LNCAP (cell line): ENCODE measurements at regions not wholly inside any gene's neighbourhood (a gene's known extent, or its start where the extent isn't known, plus 50 kb on each side); places are given as distances from the start of the nearest gene placed in this dataset.

ENCODE experiments used
- TF ChIP-seq, protein P1 (sequence below): fragments of 450-650 bp; IDR thresholded peaks from 2 replicates; pipeline ENCODE4 v1.5.1; 2017; ENCODE audit warnings: mild to moderate bottlenecking

DNA sequence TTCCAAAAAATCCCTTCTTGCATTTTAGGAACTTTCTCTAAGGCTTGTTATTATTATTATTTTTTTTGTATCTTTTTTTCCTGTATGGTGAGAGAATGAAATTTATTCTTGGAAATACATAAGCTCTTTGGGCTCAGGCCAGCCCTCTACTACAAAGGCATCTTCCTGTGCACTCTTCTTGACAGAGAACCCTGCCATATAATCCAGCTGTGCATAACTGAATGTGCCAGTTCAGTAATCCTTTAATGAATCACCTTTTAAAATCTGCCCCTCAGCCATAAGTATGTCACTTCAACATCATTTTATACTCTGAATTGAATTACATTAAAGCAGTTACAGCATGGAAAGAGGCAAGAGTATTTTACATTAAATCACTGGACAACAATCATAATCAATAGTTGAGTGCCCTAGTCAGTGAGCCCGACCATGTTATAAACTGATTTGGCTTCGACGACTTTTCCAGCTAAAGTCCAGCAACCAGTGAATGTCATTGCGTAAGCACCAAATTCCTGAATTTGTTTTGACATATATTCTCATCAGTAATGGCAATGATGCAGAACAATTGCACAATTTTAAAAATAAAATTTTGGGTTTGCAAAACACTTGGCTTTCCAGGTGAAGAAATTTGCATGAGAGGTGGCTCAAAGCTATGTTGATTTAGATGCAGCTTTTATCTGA is 59.2 kb upstream of the KCNK2 start:
- TF ChIP-seq, protein P1, sequence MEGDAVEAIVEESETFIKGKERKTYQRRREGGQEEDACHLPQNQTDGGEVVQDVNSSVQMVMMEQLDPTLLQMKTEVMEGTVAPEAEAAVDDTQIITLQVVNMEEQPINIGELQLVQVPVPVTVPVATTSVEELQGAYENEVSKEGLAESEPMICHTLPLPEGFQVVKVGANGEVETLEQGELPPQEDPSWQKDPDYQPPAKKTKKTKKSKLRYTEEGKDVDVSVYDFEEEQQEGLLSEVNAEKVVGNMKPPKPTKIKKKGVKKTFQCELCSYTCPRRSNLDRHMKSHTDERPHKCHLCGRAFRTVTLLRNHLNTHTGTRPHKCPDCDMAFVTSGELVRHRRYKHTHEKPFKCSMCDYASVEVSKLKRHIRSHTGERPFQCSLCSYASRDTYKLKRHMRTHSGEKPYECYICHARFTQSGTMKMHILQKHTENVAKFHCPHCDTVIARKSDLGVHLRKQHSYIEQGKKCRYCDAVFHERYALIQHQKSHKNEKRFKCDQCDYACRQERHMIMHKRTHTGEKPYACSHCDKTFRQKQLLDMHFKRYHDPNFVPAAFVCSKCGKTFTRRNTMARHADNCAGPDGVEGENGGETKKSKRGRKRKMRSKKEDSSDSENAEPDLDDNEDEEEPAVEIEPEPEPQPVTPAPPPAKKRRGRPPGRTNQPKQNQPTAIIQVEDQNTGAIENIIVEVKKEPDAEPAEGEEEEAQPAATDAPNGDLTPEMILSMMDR: no peak

DNA sequence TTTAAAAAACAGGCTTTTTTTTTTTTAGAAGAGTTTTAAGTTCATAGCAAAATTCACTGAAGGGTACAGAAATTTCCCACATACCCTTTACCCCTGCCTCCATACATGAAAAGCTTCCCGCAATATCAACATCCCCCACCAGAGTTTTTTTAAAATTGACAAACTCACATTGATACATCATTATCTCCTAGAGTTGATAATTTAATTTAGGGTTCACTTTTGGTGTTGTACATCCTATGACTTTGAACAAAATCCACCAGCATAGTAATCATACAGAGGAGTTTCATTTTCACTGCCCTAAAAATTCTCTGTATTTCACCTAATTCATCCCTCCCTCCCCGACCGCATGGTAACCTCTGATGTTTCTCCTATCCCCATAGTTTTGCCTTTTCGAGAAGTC is 53.6 kb upstream of the KCNK2 start:
- TF ChIP-seq, protein P1: no peak

DNA sequence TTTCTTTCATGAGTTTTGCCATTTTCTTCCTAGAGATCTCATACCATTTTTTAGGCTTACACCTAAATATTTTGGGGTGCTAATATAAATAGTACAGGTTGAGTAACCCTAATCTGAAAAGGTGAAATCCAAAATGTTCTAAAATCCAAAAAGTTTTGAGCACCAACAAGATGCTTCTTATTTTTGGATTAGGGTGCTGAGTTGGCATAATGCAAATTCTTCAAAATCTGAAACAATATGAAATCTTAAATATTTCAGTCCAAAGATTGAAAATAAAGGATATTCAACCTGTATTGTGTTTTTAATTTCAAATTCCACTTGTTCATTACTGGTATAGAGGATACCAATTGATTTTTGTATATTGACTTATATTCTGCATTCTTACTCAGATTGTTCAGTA is 51.1 kb upstream of the KCNK2 start:
- TF ChIP-seq, protein P1: no peak
